GM23338 (cell line): ENCODE measurements at regions not wholly inside any gene's neighbourhood (a gene's known extent, or its start where the extent isn't known, plus 50 kb on each side); places are given as distances from the start of the nearest gene placed in this dataset.

ENCODE experiments used
- CREB1 ChIP-seq: fragments of 250-450 bp; sonication (Bioruptor Pico); IDR thresholded peaks from 2 replicates; pipeline ENCODE4 v1.5.0; 2020; ENCODE audit warnings: low read depth, mild to moderate bottlenecking, moderate library complexity
- EZH2 ChIP-seq: fragments of 200-600 bp; sonication (generic); IDR thresholded peaks from one replicate; pipeline ENCODE4 v1.8.0; 2017; ENCODE audit warnings: antibody characterized with exemption, mild to moderate bottlenecking, low read depth; ENCODE audit not compliant: unreplicated experiment
- POLR2AphosphoS5 ChIP-seq: IDR thresholded peaks from 2 replicates; pipeline ENCODE4 v1.6.1; 2016; ENCODE audit warnings: antibody characterized with exemption, low read depth
- TF ChIP-seq, protein P1 (sequence below), 2 experiments: fragments of 200-600 bp in 1 of 2; sonication (generic) in 1 of 2; conservative IDR thresholded peaks; 2 replicates each; pipeline versions ENCODE4 v1.5.1 to v1.6.1; 2016 to 2017; ENCODE audit warnings: antibody characterized with exemption in 2 of 2, low read depth in 2 of 2, mild to moderate bottlenecking in 2 of 2, moderate library complexity in 1 of 2
- TF ChIP-seq, protein P2 (sequence below): IDR thresholded peaks from one replicate; pipeline ENCODE4 v1.6.1; 2018; ENCODE audit warnings: antibody characterized with exemption; ENCODE audit not compliant: unreplicated experiment

DNA sequence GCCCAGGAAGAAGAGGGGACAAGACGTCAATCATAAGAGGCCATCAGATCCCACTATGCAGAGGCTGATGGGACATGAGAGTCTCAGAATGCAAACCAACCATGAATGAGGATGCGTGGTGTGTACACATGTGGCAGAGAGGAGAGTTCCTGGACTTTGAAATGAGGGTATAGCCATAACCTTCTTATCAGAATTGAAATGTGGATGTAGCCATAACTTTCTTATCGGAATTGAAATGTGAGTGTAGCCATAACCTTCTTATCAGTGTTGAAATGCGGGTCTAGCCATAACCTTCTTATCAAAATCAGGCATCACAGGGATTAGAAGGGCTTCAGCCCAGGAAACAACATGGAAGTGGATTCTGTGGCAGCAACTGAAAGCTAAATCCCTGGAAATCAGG, 415.5 kb upstream of the FAT1 start:
- no peak for TF ChIP-seq CREB1 (CRISPR knock-in tag)
- TF ChIP-seq, protein P1, sequence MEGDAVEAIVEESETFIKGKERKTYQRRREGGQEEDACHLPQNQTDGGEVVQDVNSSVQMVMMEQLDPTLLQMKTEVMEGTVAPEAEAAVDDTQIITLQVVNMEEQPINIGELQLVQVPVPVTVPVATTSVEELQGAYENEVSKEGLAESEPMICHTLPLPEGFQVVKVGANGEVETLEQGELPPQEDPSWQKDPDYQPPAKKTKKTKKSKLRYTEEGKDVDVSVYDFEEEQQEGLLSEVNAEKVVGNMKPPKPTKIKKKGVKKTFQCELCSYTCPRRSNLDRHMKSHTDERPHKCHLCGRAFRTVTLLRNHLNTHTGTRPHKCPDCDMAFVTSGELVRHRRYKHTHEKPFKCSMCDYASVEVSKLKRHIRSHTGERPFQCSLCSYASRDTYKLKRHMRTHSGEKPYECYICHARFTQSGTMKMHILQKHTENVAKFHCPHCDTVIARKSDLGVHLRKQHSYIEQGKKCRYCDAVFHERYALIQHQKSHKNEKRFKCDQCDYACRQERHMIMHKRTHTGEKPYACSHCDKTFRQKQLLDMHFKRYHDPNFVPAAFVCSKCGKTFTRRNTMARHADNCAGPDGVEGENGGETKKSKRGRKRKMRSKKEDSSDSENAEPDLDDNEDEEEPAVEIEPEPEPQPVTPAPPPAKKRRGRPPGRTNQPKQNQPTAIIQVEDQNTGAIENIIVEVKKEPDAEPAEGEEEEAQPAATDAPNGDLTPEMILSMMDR (conservative IDR thresholded peaks at IDR 0.05; ENCODE audit: low read depth in 2 of 2) = no peak
- no peak for TF ChIP-seq POLR2AphosphoS5
- no peak for TF ChIP-seq EZH2
- TF ChIP-seq, protein P2, sequence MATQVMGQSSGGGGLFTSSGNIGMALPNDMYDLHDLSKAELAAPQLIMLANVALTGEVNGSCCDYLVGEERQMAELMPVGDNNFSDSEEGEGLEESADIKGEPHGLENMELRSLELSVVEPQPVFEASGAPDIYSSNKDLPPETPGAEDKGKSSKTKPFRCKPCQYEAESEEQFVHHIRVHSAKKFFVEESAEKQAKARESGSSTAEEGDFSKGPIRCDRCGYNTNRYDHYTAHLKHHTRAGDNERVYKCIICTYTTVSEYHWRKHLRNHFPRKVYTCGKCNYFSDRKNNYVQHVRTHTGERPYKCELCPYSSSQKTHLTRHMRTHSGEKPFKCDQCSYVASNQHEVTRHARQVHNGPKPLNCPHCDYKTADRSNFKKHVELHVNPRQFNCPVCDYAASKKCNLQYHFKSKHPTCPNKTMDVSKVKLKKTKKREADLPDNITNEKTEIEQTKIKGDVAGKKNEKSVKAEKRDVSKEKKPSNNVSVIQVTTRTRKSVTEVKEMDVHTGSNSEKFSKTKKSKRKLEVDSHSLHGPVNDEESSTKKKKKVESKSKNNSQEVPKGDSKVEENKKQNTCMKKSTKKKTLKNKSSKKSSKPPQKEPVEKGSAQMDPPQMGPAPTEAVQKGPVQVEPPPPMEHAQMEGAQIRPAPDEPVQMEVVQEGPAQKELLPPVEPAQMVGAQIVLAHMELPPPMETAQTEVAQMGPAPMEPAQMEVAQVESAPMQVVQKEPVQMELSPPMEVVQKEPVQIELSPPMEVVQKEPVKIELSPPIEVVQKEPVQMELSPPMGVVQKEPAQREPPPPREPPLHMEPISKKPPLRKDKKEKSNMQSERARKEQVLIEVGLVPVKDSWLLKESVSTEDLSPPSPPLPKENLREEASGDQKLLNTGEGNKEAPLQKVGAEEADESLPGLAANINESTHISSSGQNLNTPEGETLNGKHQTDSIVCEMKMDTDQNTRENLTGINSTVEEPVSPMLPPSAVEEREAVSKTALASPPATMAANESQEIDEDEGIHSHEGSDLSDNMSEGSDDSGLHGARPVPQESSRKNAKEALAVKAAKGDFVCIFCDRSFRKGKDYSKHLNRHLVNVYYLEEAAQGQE = no peak
